ENCODE measurements at regions not wholly inside any gene's neighbourhood (a gene's known extent, or its start where the extent isn't known, plus 50 kb on each side); places are given as distances from the start of the nearest gene placed in this dataset.

GRCh38 chr2:15875969-15876705 lies 64.2 kb upstream of the MYCN start:
- H3K4me3 ChIP-seq (ENCODE audit: low read depth, low read length) = no peak overlapping the region
- TF ChIP-seq CTCF (IDR thresholded peaks at IDR 0.05; ENCODE audit: borderline replicate concordance, insufficient read depth, low read depth, low read length) = no peak

- H3K4me3 ChIP-seq (ENCODE audit: low read depth, low read length) = no peak overlapping the region
- TF ChIP-seq CTCF (IDR thresholded peaks at IDR 0.05; ENCODE audit: borderline replicate concordance, insufficient read depth, low read depth, low read length) = no peak
Measured at GRCh38 chr2:15880226-15881119, 59.9 kb upstream of the MYCN start.

GRCh38 chr2:15881120-15881433 lies 59.3 kb upstream of the MYCN start:
- H3K4me3 ChIP-seq (ENCODE audit: low read depth, low read length) = no peak overlapping the region
- TF ChIP-seq CTCF (IDR thresholded peaks at IDR 0.05; ENCODE audit: borderline replicate concordance, insufficient read depth, low read depth, low read length) = no peak

GRCh38 chr2:15881676-15882075 lies 58.7 kb upstream of the MYCN start:
- no peak for TF ChIP-seq CTCF (IDR thresholded peaks at IDR 0.05; ENCODE audit: borderline replicate concordance, insufficient read depth, low read depth, low read length)

GRCh38 chr2:15882761-15883497 lies 57.4 kb upstream of the MYCN start:
- no peak for TF ChIP-seq CTCF (IDR thresholded peaks at IDR 0.05; ENCODE audit: borderline replicate concordance, insufficient read depth, low read depth, low read length)
- no peak overlapping the region for H3K4me3 ChIP-seq (ENCODE audit: low read depth, low read length)

More at GRCh38 chr2:15881676-15882075, 58.7 kb upstream of the MYCN start:
- no peak overlapping the region for H3K4me3 ChIP-seq (ENCODE audit: low read depth, low read length)

- no peak for TF ChIP-seq CTCF (IDR thresholded peaks at IDR 0.05; ENCODE audit: borderline replicate concordance, insufficient read depth, low read depth, low read length)
Measured at GRCh38 chr2:15883684-15884083, 56.7 kb upstream of the MYCN start.

More at GRCh38 chr2:15883684-15884083, 56.7 kb upstream of the MYCN start:
- no peak overlapping the region for H3K4me3 ChIP-seq (ENCODE audit: low read depth, low read length)

All from GM12875 (cell line).